OCI-LY3 (cell line): ENCODE measurements at regions not wholly inside any gene's neighbourhood (a gene's known extent, or its start where the extent isn't known, plus 50 kb on each side); places are given as distances from the start of the nearest gene placed in this dataset.

Source experiments
- CTCF ChIP-seq: fragments of 200-600, 300-600 bp; sonication (generic); IDR thresholded peaks from 2 replicates; pipeline ENCODE4 v1.5.1; 2014; ENCODE audit warnings: antibody characterized with exemption, low read length, low read depth
- EZH2phosphoT487 ChIP-seq: fragments of 200-600 bp; shearing (Covaris generic); IDR thresholded peaks from 2 replicates; pipeline ENCODE4 v1.6.1; 2018; ENCODE audit warnings: antibody characterized with exemption, mixed run types, low read depth

GRCh38 chr4:58499182-58499581, 1389.0 kb upstream of the IGFBP7 start:
- TF ChIP-seq CTCF (no peak), EZH2phosphoT487 (no peak)
